ENCODE measurements at regions not wholly inside any gene's neighbourhood (a gene's known extent, or its start where the extent isn't known, plus 50 kb on each side); places are given as distances from the start of the nearest gene placed in this dataset.

DNA sequence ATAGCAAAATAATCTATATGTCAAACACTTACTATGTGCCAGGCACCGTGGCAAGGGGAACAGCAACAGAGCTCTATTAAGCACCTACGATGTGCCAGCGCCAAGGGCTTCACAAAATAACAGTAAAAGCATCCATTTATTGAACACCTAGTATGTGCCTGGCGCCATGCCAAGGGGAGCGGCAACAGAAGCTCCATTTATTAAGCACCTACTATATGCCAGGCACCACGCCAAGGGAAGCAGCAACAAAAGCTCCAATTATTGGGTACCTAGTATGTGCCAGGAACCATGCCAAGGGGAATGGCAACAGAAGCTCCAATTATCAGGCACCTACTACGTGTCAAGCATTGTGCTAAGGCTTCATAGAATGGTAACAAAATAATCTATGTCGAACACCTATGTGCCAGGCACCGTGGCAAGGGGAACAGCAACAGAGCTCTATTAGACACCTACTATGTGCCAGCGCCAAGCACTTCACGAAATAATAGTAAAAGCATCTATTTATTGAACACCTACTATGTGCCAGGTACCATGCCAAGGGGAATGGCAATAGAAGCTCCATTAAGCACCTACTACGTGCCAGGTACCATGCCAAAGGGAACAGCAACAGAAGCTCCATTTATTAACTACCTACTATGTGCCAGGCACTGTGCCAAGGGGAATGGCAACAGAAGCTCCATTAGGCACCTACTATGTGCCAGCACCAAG, 107.7 kb downstream of the PTPRS start:
- TF ChIP-seq, protein P1, sequence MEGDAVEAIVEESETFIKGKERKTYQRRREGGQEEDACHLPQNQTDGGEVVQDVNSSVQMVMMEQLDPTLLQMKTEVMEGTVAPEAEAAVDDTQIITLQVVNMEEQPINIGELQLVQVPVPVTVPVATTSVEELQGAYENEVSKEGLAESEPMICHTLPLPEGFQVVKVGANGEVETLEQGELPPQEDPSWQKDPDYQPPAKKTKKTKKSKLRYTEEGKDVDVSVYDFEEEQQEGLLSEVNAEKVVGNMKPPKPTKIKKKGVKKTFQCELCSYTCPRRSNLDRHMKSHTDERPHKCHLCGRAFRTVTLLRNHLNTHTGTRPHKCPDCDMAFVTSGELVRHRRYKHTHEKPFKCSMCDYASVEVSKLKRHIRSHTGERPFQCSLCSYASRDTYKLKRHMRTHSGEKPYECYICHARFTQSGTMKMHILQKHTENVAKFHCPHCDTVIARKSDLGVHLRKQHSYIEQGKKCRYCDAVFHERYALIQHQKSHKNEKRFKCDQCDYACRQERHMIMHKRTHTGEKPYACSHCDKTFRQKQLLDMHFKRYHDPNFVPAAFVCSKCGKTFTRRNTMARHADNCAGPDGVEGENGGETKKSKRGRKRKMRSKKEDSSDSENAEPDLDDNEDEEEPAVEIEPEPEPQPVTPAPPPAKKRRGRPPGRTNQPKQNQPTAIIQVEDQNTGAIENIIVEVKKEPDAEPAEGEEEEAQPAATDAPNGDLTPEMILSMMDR (IDR thresholded peaks at IDR 0.05): no peak
- Histone ChIP-seq H3K4me3 (no peak overlapping the region), H3K27me3 (peaks cover 0 to 19% (median 0%) of the 10 kb centered on the region in 7 donors), H3K36me3 (peaks cover 0 to 18% (median 0%) of the 10 kb centered on the region in 9 donors), H3K4me1 (peaks cover 0 to 4% (median 0%) of the 10 kb centered on the region in 9 donors), H3K27ac (no peak overlapping the region), H3K9me3 (no peaks in the 10 kb centered on the region)
- intact Hi-C loops (cut with DNase I): no loop called here
- WGBS, 2 donors: 96 to 98% methylated on average over 12 of the region's 12 CpGs
- DNase-seq (no peak), ATAC-seq (no peak)

DNA sequence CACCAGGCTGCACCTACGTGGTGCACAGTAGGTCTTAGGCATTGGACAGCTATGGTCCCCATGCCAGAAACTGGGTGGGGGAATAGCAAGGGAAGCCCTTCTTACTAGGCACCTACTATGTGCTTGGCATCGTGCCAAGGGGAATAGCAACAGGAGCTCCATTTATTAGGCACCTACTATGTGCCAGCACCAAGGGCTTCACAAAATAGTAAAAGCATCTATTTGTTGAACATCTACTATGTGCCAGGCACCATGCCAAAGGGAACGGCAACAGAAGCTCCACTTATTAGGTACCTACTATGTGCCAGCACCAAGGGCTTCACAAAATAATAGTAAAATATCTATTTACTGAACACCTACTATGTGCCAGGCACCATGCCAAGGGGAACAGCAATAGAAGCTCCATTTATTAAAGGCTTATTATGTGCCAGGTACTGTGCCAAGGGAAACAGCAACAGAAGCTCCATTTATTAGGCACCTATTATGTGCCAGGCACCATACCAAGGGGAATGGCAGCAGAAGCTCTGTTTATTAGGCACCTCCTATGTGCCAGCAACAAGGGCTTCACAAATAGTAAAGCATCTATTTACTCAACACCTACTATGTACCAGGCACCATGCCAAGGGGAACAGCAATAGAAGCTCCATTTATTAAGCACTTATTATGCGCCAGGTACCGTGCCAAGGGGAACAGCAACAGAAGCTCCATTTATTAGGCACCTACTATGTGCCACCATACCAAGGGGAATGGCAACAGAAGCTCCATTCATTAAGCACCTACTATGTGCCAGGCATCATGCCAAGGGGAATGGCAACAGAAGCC, 108.5 kb downstream of the PTPRS start:
- peaks cover 0 to 4% (median 0%) of the 10 kb centered on the region in 9 donors for H3K4me1 ChIP-seq
- ATAC-seq: no peak
- H3K27ac ChIP-seq: no peak overlapping the region
- no peak overlapping the region for H3K4me3 ChIP-seq
- DNase-seq: no peak
- H3K9me3 ChIP-seq: no peaks in the 10 kb centered on the region
- intact Hi-C loops (cut with DNase I): no loop called here
- H3K36me3 ChIP-seq: peaks cover 0 to 13% (median 0%) of the 10 kb centered on the region in 9 donors
- WGBS, 2 donors: 91 to 94% methylated on average over 5 of the region's 5 CpGs
- TF ChIP-seq, protein P1 (IDR thresholded peaks at IDR 0.05): no peak
- peaks cover 0 to 19% (median 0%) of the 10 kb centered on the region in 7 donors for H3K27me3 ChIP-seq

DNA sequence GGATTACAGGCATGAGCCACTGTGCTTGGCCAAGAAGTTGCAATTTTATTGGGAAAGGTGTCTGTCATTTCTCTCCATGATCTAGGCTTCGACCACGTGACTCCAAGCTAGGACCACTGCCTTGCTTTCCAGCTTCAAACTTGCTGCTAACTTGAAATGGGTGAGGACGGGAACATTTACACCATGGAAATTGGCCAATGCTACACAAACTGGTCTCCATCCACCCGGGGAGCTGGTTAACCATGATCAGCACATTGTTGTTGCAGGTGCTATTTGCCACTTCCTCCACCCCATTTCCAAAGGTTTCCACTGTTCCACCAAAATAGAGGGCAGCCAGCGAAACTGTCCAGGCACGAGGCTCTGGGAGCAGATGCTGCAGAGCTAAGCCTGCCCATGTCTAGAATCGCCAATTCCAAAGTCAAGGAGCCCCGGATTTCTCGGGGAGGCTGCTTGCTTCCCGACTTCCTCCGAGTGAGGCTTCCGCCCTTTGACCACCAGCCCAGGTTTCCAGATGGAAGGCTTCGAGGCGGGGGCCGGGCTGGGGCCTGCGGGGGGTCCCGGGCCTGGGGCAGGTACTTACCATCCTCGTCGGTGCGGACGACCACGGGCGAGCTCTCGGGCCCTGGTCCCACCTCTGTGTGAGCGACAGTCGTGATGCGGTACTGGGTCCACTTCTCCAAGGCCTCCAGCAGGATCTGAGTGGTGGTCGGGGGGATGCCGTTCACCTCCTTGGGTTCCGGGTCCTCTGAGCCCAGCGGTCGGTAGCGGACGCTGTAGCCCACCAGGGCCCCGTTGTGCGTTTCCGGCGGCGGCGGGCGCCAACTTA, 109.7 kb downstream of the PTPRS start:
- Histone ChIP-seq H3K27ac (no peak overlapping the region), H3K36me3 (peaks cover 0 to 13% (median 0%) of the 10 kb centered on the region in 9 donors), H3K9me3 (no peaks in the 10 kb centered on the region), H3K4me3 (no peak overlapping the region), H3K27me3 (peaks cover 0 to 19% (median 0%) of the 10 kb centered on the region in 7 donors), H3K4me1 (peaks cover 0 to 4% (median 0%) of the 10 kb centered on the region in 9 donors)
- intact Hi-C loops (cut with DNase I): no loop called here
- ATAC-seq (no peak), DNase-seq (no peak)
- 97 to 98% methylated on average over 41 of the region's 41 CpGs for WGBS, 2 donors
- TF ChIP-seq, protein P1 (IDR thresholded peaks at IDR 0.05): no peak

Measured in heart right ventricle (tissue), 16 donors.